Spleen (tissue), 11 donors: ENCODE measurements at regions not wholly inside any gene's neighbourhood (a gene's known extent, or its start where the extent isn't known, plus 50 kb on each side); places are given as distances from the start of the nearest gene placed in this dataset.

Experiments
- DNase-seq: peaks from one replicate; pipeline ENCODE4 v3.0.0-alpha.2; 2020
- H3K27ac ChIP-seq, 8 donors: fragments of 200-600 bp; sonication (generic) in 7 of 8; 1 replicate in 4 of 8; 2 replicates in 4 of 8; pipeline versions ENCODE4 v1.5.0 to v1.8.0; 2016 to 2021; ENCODE audit warnings: inconsistent platforms in 4 of 8, mild to moderate bottlenecking in 4 of 8, moderate library complexity in 1 of 8
- H3K27me3 ChIP-seq, 7 donors: fragments of 200-600 bp; sonication (generic) in 6 of 7; replicated peaks in 1 of 7; 1 replicate in 4 of 7; 2 replicates in 3 of 7; pipeline versions ENCODE4 v1.5.0 to v1.8.0; 2016 to 2021; ENCODE audit warnings: inconsistent platforms in 3 of 7, mild to moderate bottlenecking in 1 of 7
- H3K36me3 ChIP-seq, 6 donors: fragments of 200-600 bp; sonication (generic) in 5 of 6; 1 replicate in 4 of 6; 2 replicates in 2 of 6; pipeline versions ENCODE4 v1.5.0 to v1.8.0; 2016 to 2021; ENCODE audit warnings: inconsistent platforms in 2 of 6
- H3K4me1 ChIP-seq, 6 donors: fragments of 200-600 bp; sonication (generic) in 5 of 6; 1 replicate in 3 of 6; 2 replicates in 3 of 6; pipeline versions ENCODE4 v1.5.0 to v1.8.0; 2016 to 2021; ENCODE audit warnings: inconsistent platforms in 3 of 6
- H3K4me3 ChIP-seq, 8 donors: fragments of 200-600 bp; sonication (generic) in 7 of 8; 1 replicate in 4 of 8; 2 replicates in 4 of 8; pipeline versions ENCODE4 v1.5.0 to v1.8.0; 2016 to 2021; ENCODE audit warnings: inconsistent platforms in 4 of 8, mild to moderate bottlenecking in 4 of 8, moderate library complexity in 2 of 8
- H3K9me3 ChIP-seq, 8 donors: fragments of 200-600 bp; sonication (generic) in 7 of 8; 1 replicate in 4 of 8; 2 replicates in 4 of 8; pipeline versions ENCODE4 v1.5.0 to v1.8.0; 2016 to 2021; ENCODE audit warnings: inconsistent platforms in 4 of 8
- POLR2A ChIP-seq, 3 donors: fragments of 450-650 bp; IDR thresholded peaks; one replicate each; pipeline ENCODE4 v1.5.1; 2017; ENCODE audit warnings: antibody characterized with exemption in 3 of 3, mild to moderate bottlenecking in 1 of 3
- POLR2AphosphoS5 ChIP-seq, 3 donors: sonication (generic); formaldehyde crosslinking; IDR thresholded peaks; one replicate each; pipeline ENCODE4 v1.5.1; 2017; ENCODE audit warnings: antibody characterized with exemption in 3 of 3
- WGBS, 5 donors: extraction: QIAGEN DNeasy Blood & Tissue Kit in 3 of 5; methylation state at CpG; one replicate each; pipeline versions ENCODE4 v1.1.5 to v1.1.7; 2013 to 2018; 5-methylcytosine and 5-hydroxymethylcytosine counted together
- intact Hi-C: fragments of 100-400 bp; cut with DNase I; formaldehyde crosslinking; loops from one replicate; pipeline ENCODE4 v1.15.0; 2023; ENCODE audit warnings: low total_unique reads
- TF ChIP-seq, protein P1 (sequence below), 11 experiments: fragments of 200-600 bp in 7 of 11; fragments of 450-650 bp in 4 of 11; sonication (generic) in 4 of 11; IDR thresholded peaks in 8 of 11; conservative IDR thresholded peaks in 3 of 11; 1 replicate in 7 of 11; 2 replicates in 4 of 11; pipeline versions ENCODE4 v1.4.0 to v1.8.0; 2016 to 2021; ENCODE audit warnings: antibody characterized with exemption in 11 of 11, inconsistent platforms in 4 of 11, mild to moderate bottlenecking in 1 of 11
- donor health status: healthy with polysubstance abuse.
- donor health status: DM: no; HTN: no; CAD: no; lungs with moderate emphysema.
- donor health status: DM: no; HTN: no; CAD: no.
- donor health status: Bipolar disorder and iron deficiency.
- donor health status: healthy.
- donor health status: DM: no; HTN: no; CAD: no.
- donor health status: DM: yes; HTN: yes; CAD: no.

DNA sequence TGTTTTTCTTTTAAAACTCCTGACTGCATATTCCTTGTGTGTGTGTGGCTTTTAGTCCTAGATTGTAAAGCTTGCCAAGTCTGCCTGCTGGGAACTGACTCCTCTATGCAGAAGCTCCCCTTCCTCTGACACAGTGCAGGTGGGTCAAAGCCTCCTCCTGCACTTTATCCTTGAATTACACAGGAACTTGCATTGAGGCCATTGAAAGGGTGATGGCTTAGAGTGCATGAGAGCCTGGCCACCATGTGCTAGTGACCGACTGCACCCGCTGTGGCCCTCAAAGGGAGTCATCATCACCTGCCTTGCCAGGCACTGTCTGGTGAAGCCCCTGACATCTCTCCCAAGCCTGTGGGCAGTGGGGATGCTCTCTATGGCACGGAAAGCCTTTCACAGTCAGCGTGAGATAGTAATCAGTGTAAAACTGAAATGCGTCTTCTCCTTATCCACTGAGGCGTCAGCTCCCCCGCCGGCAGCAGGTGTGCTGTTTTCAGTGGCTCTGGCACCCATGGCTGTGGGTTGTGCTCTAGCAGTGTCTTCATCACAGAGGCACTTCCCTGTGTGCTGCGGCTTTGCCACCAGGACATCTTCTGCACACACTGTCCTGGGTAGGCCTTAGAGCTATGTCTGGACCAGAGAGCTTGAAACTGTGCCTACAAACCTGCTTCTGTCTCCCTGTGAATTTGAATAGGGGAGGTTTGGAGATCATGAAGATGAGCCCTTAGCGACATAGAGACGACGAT, 87.9 kb downstream of the THBS2 start:
- 83 to 96% (median 87%) methylated on average over 11 to 12 of the region's 12 CpGs for WGBS, 5 donors
- Histone ChIP-seq H3K27me3 (peaks cover 0 to 17% (median 0%) of the 10 kb centered on the region in 7 donors), H3K36me3 (no peaks in the 10 kb centered on the region), H3K4me3 (no peak overlapping the region), H3K9me3 (no peaks in the 10 kb centered on the region), H3K4me1 (peaks cover 0 to 6% (median 0%) of the 10 kb centered on the region in 6 donors), H3K27ac (no peak overlapping the region)
- intact Hi-C loops: no loop called here
- TF ChIP-seq, protein P1, sequence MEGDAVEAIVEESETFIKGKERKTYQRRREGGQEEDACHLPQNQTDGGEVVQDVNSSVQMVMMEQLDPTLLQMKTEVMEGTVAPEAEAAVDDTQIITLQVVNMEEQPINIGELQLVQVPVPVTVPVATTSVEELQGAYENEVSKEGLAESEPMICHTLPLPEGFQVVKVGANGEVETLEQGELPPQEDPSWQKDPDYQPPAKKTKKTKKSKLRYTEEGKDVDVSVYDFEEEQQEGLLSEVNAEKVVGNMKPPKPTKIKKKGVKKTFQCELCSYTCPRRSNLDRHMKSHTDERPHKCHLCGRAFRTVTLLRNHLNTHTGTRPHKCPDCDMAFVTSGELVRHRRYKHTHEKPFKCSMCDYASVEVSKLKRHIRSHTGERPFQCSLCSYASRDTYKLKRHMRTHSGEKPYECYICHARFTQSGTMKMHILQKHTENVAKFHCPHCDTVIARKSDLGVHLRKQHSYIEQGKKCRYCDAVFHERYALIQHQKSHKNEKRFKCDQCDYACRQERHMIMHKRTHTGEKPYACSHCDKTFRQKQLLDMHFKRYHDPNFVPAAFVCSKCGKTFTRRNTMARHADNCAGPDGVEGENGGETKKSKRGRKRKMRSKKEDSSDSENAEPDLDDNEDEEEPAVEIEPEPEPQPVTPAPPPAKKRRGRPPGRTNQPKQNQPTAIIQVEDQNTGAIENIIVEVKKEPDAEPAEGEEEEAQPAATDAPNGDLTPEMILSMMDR (IDR thresholded peaks at IDR 0.05 in 8 of 11, conservative IDR thresholded peaks at IDR 0.05 in 3 of 11): no peak
- TF ChIP-seq POLR2A (IDR thresholded peaks at IDR 0.05): no peak
- TF ChIP-seq POLR2AphosphoS5 (IDR thresholded peaks at IDR 0.05): no peak
- DNase-seq: no peak

DNA sequence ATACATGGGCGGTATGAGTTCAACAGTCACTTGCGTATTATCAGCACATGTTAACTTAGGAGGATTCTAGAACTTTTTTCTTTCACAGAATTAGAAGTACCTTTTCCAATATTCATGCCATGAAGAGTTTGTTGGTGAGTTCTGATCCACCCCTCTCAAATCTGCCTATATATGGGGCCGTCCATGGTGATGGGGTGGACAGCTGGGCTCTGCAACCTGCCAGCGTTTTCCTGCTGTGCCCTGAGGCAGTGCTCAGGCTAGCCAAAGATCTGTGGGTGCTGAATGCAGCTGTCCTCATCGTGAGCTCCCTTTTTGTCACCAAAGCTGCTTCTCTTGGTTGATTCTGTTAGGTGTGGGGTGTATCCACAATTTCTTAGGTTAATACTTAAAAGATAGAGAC, 88.7 kb downstream of the THBS2 start:
- intact Hi-C loops: no loop called here
- 79 to 85% (median 85%) methylated on average over 5 of the region's 5 CpGs for WGBS, 5 donors
- no peak for DNase-seq
- no peak overlapping the region for H3K4me3 ChIP-seq
- TF ChIP-seq POLR2A (IDR thresholded peaks at IDR 0.05) (no peak), POLR2AphosphoS5 (IDR thresholded peaks at IDR 0.05) (no peak)
- TF ChIP-seq, protein P1 (IDR thresholded peaks at IDR 0.05 in 8 of 11, conservative IDR thresholded peaks at IDR 0.05 in 3 of 11): no peak
- no peaks in the 10 kb centered on the region for H3K36me3 ChIP-seq
- peaks cover 0 to 17% (median 0%) of the 10 kb centered on the region in 7 donors for H3K27me3 ChIP-seq
- no peak overlapping the region for H3K27ac ChIP-seq
- H3K9me3 ChIP-seq: no peaks in the 10 kb centered on the region
- H3K4me1 ChIP-seq: peaks cover 0 to 6% (median 0%) of the 10 kb centered on the region in 6 donors

DNA sequence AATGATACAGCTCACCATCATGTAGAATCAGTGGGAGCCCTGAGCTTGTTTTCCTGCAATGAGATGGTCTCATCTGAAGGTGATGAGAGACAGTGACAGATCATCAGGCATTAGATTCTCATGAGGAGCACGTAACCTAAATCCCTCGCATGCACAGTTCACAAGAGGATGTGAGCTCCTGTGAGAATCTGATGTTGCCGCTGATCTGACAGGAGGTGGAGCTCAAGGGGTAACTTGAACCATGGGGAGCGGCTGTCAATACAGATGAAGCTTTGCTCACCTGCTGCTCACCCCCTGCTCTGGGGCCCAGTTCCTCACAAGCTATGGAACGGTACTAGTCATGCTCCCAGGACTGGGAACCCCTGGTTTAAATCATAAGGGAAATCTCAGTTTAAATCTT, 89.2 kb downstream of the THBS2 start:
- H3K4me1 ChIP-seq: peaks cover 0 to 6% (median 0%) of the 10 kb centered on the region in 6 donors
- WGBS, 5 donors: 90 to 96% (median 92%) methylated on average over 5 of the region's 5 CpGs
- intact Hi-C loops: no loop called here

DNA sequence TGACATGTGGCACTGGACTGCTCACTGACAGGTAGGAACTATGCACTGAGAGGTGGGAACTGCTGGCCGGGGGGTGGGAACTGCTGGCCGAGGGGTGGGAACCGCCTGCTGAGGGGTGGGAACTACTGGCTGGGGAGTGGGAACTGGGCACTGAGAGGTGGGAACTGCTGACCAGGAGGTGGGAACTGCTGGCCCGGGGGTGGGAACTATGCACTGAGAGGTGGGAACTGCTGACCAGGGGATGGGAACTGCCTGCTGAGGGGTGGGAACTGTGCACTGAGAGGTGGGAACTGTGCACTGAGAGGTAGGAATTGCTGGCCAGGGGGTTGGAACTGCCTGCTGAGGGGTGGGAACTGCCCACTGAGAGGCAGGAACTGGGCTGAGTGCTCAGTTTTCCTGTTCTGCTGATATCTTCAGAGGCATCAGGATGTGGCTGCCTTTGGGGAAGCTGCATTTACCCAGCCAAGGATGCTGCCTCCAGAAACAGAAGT, 90.2 kb downstream of the THBS2 start:
- TF ChIP-seq, protein P1 (IDR thresholded peaks at IDR 0.05 in 8 of 11, conservative IDR thresholded peaks at IDR 0.05 in 3 of 11): no peak
- no peak for TF ChIP-seq POLR2A (IDR thresholded peaks at IDR 0.05)
- TF ChIP-seq POLR2AphosphoS5 (IDR thresholded peaks at IDR 0.05): no peak
- no peak for DNase-seq
- H3K27ac ChIP-seq: no peak overlapping the region
- H3K36me3 ChIP-seq: no peaks in the 10 kb centered on the region
- peaks cover 0 to 17% (median 0%) of the 10 kb centered on the region in 7 donors for H3K27me3 ChIP-seq
- H3K4me1 ChIP-seq: peaks cover 0 to 6% (median under 1%) of the 10 kb centered on the region in 6 donors
- no peaks in the 10 kb centered on the region for H3K9me3 ChIP-seq
- 69 to 77% (median 71%) methylated on average over 4 of the region's 4 CpGs for WGBS, 5 donors
- H3K4me3 ChIP-seq: no peak overlapping the region
- intact Hi-C loops: no loop called here

More for the DNA sequence above, 89.2 kb downstream of the THBS2 start:
- Histone ChIP-seq H3K9me3 (no peaks in the 10 kb centered on the region), H3K27me3 (peaks cover 0 to 17% (median 0%) of the 10 kb centered on the region in 7 donors), H3K27ac (no peak overlapping the region), H3K36me3 (no peaks in the 10 kb centered on the region), H3K4me3 (no peak overlapping the region)
- TF ChIP-seq POLR2A (IDR thresholded peaks at IDR 0.05): no peak
- TF ChIP-seq POLR2AphosphoS5 (IDR thresholded peaks at IDR 0.05): no peak
- TF ChIP-seq, protein P1 (IDR thresholded peaks at IDR 0.05 in 8 of 11, conservative IDR thresholded peaks at IDR 0.05 in 3 of 11): no peak
- DNase-seq: no peak
